Endothelial cell (in vitro differentiated cells): ENCODE measurements at regions not wholly inside any gene's neighbourhood (a gene's known extent, or its start where the extent isn't known, plus 50 kb on each side); places are given as distances from the start of the nearest gene placed in this dataset.
A peak's percentile ranks its signal among the peaks of the same experiment; 100 is the strongest.

Source experiments
- DNase-seq: peaks from one replicate; pipeline ENCODE4 v3.0.0; 2021; ENCODE audit warnings: low spot score
- H3K27ac Mint-ChIP-seq: one replicate; pipeline ENCODE4 v1.8.0; 2021; ENCODE audit warnings: mixed read lengths, inconsistent platforms; ENCODE audit not compliant: unreplicated experiment
- H3K27me3 Mint-ChIP-seq: one replicate; pipeline ENCODE4 v1.8.0; 2021; ENCODE audit warnings: mild to moderate bottlenecking, moderate library complexity, mixed read lengths, inconsistent platforms; ENCODE audit not compliant: unreplicated experiment
- H3K36me3 Mint-ChIP-seq: one replicate; pipeline ENCODE4 v1.8.0; 2021; ENCODE audit warnings: mild to moderate bottlenecking, low read depth, mixed read lengths, inconsistent platforms; ENCODE audit not compliant: unreplicated experiment
- H3K4me1 Mint-ChIP-seq: one replicate; pipeline ENCODE4 v1.8.0; 2021; ENCODE audit warnings: mild to moderate bottlenecking, mixed read lengths, inconsistent platforms; ENCODE audit not compliant: unreplicated experiment
- H3K4me3 Mint-ChIP-seq: one replicate; pipeline ENCODE4 v1.8.0; 2021; ENCODE audit warnings: mild to moderate bottlenecking, mixed read lengths, inconsistent platforms; ENCODE audit not compliant: unreplicated experiment
- H3K9me3 Mint-ChIP-seq: one replicate; pipeline ENCODE4 v1.8.0; 2021; ENCODE audit warnings: mixed read lengths, inconsistent platforms; ENCODE audit not compliant: unreplicated experiment
- TF ChIP-seq, protein P1 (sequence below): fragments of 200-600 bp; sonication (generic); IDR thresholded peaks from one replicate; pipeline ENCODE4 v1.5.0; 2021; ENCODE audit warnings: antibody characterized with exemption; ENCODE audit not compliant: unreplicated experiment

DNA sequence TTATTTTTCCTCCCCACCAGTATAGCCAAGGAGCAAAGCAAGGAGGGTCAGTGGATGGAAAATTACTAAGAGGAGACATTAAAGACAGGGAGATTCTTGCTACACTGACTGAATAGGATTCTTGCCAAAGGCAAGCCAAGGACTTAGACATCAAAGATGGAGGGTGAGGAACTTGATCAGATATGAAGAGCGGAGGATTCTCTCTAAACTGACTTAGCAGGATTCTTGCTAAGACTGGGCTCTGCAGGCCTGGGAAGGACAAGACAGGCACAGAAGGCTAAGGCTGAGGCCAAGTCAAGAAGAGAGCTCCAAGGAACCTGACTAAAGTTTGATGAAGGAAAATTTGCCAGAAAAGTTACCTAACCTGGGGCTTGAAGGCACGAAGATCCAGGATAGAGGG is 143.9 kb upstream of the RMP24 start:
- Mint-ChIP-seq H3K27me3 (peaks cover 4% of the 10 kb centered on the region), H3K9me3 (peaks cover 33% of the 10 kb centered on the region), H3K36me3 (peaks cover 24% of the 10 kb centered on the region), H3K4me1 (no peaks in the 10 kb centered on the region), H3K4me3 (peak overlapping the region; percentile 12), H3K27ac (no peak overlapping the region)
- TF ChIP-seq, protein P1, sequence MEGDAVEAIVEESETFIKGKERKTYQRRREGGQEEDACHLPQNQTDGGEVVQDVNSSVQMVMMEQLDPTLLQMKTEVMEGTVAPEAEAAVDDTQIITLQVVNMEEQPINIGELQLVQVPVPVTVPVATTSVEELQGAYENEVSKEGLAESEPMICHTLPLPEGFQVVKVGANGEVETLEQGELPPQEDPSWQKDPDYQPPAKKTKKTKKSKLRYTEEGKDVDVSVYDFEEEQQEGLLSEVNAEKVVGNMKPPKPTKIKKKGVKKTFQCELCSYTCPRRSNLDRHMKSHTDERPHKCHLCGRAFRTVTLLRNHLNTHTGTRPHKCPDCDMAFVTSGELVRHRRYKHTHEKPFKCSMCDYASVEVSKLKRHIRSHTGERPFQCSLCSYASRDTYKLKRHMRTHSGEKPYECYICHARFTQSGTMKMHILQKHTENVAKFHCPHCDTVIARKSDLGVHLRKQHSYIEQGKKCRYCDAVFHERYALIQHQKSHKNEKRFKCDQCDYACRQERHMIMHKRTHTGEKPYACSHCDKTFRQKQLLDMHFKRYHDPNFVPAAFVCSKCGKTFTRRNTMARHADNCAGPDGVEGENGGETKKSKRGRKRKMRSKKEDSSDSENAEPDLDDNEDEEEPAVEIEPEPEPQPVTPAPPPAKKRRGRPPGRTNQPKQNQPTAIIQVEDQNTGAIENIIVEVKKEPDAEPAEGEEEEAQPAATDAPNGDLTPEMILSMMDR: no peak
- DNase-seq: no peak

DNA sequence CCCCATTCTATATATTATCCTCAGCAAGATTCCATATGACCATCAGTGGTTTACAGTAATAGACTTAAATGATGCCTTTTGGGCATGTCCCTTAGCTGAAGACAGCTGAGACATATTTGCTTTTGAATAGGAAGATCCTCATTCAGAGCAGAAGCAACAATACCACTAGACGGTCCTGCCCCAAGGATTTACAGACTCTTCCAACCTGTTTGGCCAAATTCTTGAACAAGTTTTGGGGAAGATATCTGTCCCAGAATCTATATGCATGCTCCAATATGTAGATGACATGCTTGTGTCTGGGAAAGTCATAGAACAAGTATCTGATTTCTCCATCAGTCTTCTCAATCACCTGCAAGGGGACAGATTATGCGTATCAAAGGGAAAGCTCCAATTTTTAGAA is 137.1 kb upstream of the RMP24 start:
- H3K36me3 Mint-ChIP-seq: peaks cover 19% of the 10 kb centered on the region

DNA sequence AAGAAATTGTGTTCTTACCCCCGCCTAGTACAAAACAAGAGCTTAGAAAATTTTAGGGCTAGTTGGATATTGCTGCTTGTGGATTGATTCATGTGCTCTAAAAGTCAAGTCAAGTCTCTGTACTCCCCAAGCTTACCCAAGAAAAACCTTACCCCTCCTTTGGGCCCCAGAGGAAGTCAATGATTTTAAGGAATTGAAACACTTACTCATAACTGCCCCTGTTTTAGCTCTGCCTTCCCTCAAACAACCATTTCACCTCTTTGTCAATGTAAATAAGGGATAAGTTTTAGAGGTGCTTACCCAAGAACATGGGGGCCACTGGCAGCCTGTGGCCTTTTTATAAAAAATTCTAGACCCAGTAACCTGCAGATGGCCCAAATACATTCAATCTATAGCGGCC is 136.6 kb upstream of the RMP24 start:
- Mint-ChIP-seq H3K36me3 (peaks cover 17% of the 10 kb centered on the region), H3K27me3 (no peaks in the 10 kb centered on the region), H3K4me1 (no peaks in the 10 kb centered on the region), H3K27ac (no peak overlapping the region), H3K9me3 (peaks cover 23% of the 10 kb centered on the region), H3K4me3 (no peak overlapping the region)
- no peak for DNase-seq
- TF ChIP-seq, protein P1: no peak

More for the DNA sequence above, 137.1 kb upstream of the RMP24 start:
- Mint-ChIP-seq H3K9me3 (peaks cover 23% of the 10 kb centered on the region), H3K4me3 (no peak overlapping the region), H3K27ac (no peak overlapping the region), H3K27me3 (peaks cover 2% of the 10 kb centered on the region), H3K4me1 (no peaks in the 10 kb centered on the region)
- TF ChIP-seq, protein P1: no peak
- DNase-seq: no peak

DNA sequence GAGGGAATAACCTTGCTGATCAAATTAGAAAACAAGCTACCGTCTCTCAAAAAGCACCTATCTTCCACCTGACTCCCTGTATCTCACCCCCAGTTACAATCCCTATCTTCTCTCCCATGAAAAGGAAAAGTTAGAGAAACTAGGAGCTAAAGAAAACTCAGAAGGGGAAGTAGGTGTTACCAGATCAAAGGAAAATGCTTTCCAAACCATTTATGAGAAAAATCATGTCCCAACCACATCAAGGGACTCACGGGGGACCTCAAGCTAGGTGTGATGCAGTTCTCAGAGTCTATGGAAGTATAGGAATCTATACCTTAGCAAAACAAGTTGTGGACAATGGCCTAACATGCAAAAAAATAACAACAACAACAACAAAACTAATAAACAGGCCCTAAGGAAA is 135.5 kb upstream of the RMP24 start:
- DNase-seq: no peak
- Mint-ChIP-seq H3K36me3 (peaks cover 18% of the 10 kb centered on the region), H3K27ac (no peak overlapping the region), H3K27me3 (no peaks in the 10 kb centered on the region), H3K9me3 (peaks cover 16% of the 10 kb centered on the region), H3K4me3 (no peak overlapping the region), H3K4me1 (no peaks in the 10 kb centered on the region)
- TF ChIP-seq, protein P1: no peak

DNA sequence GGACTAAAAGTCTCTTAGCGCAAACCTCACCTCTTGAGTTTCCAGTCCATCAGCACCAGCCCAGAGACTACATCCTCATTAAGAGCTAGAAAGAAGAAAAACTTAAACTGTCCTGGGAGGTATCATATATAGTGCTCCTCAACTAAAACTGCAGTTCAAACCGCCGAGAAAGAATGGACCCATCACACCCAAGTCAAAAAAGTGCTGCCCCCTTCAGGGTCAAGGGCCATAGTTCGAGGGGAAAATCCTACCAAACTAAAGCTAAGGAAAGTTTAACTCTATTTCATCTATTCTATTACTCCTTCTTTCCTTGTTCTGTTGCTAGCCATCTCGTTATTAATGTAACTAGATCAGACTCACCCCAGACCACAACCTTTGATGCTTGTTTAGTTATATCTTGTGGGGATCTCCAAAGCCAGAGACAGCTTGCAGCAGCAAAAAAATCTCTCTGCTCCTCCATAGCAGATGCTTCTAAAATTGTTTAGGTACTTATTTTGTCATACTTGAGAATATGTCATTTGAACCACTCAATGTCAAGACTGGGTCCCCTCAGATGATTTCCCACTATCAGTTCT is 134.5 kb upstream of the RMP24 start:
- Mint-ChIP-seq H3K27ac (no peak overlapping the region), H3K27me3 (no peaks in the 10 kb centered on the region), H3K36me3 (peaks cover 12% of the 10 kb centered on the region), H3K9me3 (peaks cover 5% of the 10 kb centered on the region), H3K4me1 (no peaks in the 10 kb centered on the region), H3K4me3 (no peak overlapping the region)
- DNase-seq: no peak
- TF ChIP-seq, protein P1: no peak
